Choroid plexus epithelial cell (primary cell): ENCODE measurements at regions not wholly inside any gene's neighbourhood (a gene's known extent, or its start where the extent isn't known, plus 50 kb on each side); places are given as distances from the start of the nearest gene placed in this dataset.
A peak's percentile ranks its signal among the peaks of the same experiment; 100 is the strongest.

Source experiments
- DNase-seq: peaks from one replicate; pipeline ENCODE4 v3.0.0-alpha.2; 2010; ENCODE audit warnings: low read depth
- H3K4me3 ChIP-seq: 2 replicates; pipeline ENCODE4 v1.5.1; 2011; ENCODE audit warnings: low read depth, mild to moderate bottlenecking, control low read depth, low read length, moderate library complexity
- TF ChIP-seq, protein P1 (sequence below): conservative IDR thresholded peaks from 2 replicates; pipeline ENCODE4 v1.5.1; 2011; ENCODE audit warnings: low read depth, mild to moderate bottlenecking, control low read depth, inconsistent platforms, low read length, moderate library complexity

DNA sequence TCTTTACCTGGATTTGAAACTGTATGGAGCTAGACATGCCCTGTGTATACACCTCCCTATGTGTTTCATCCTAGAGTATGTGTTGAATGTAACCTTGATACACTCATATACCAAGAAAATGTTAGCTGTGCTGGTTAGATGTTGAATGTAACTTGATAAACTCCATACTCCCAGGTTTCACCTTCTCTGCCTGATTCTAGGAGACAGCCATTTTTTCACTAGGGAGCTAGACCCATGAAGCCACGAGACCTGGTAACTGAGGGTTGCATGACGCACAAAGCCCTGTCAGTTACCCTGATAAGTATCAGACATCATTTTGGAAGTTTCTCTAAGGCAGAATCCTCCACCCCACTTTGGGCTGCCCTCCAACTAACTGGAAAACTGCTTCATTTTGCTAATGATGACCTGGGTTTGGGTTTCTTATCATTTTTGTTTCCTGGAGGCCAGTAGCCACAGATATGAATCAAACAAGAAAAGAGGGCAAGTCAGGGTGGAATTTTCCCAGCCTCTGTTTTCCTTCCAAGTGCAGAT lies 478.5 kb upstream of the KIF2A start:
- no peak for DNase-seq
- TF ChIP-seq, protein P1, sequence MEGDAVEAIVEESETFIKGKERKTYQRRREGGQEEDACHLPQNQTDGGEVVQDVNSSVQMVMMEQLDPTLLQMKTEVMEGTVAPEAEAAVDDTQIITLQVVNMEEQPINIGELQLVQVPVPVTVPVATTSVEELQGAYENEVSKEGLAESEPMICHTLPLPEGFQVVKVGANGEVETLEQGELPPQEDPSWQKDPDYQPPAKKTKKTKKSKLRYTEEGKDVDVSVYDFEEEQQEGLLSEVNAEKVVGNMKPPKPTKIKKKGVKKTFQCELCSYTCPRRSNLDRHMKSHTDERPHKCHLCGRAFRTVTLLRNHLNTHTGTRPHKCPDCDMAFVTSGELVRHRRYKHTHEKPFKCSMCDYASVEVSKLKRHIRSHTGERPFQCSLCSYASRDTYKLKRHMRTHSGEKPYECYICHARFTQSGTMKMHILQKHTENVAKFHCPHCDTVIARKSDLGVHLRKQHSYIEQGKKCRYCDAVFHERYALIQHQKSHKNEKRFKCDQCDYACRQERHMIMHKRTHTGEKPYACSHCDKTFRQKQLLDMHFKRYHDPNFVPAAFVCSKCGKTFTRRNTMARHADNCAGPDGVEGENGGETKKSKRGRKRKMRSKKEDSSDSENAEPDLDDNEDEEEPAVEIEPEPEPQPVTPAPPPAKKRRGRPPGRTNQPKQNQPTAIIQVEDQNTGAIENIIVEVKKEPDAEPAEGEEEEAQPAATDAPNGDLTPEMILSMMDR = no peak
- no peak overlapping the region for H3K4me3 ChIP-seq

- no peak overlapping the region for H3K4me3 ChIP-seq
- DNase-seq = no peak
- TF ChIP-seq, protein P1 = no peak
Observed at GRCh38 chr5:61828856-61829255, 477.1 kb upstream of the KIF2A start.

DNA sequence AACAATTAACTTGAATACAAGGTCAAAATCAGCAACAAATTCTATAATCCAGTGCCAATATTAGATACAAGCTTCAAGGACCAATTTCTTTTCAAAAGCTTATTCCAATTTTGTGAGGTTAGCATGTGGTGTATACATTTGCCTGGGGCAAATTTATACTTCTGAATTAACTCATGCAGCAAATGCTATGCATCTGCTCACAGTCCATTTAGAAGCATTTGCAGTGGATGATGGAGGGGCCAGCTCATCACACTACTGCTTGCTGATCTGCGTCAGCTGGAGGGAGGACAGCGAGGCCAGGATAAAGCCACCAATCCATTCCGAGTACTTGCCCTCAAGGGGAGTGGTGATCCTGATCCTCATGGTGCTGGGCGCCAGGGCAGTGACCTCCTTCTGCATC lies 474.3 kb upstream of the KIF2A start:
- TF ChIP-seq, protein P1 = no peak
- no peak for DNase-seq
- H3K4me3 ChIP-seq = no peak overlapping the region

- no peak overlapping the region for H3K4me3 ChIP-seq
- TF ChIP-seq, protein P1 = no peak
- no peak for DNase-seq
Observed at GRCh38 chr5:61837788-61838187, 468.2 kb upstream of the KIF2A start.

DNA sequence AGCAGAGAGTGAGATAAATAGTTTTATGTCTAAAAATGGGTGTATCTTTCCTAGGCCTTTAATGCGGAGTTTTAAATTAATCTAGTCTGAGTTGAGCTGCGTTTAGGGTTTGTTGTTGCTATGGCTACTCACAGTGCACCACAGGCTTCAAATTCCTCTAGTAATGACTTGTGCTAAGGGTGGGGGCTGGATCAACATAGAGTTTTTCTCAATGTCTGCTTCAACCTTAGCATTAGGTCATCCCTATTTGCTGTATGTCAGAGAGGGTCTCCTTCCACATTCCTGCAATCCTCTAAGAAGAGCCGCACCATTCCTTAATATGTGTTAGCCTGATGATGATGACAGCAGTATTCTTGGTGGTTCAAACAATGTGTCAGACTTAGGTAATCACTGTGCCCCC lies 465.6 kb upstream of the KIF2A start:
- H3K4me3 ChIP-seq = no peak overlapping the region
- TF ChIP-seq, protein P1 = no peak
- peak; percentile 8 for DNase-seq

GRCh38 chr5:61842840-61843239 lies 463.2 kb upstream of the KIF2A start:
- TF ChIP-seq, protein P1 = no peak
- no peak overlapping the region for H3K4me3 ChIP-seq
- no peak for DNase-seq

DNA sequence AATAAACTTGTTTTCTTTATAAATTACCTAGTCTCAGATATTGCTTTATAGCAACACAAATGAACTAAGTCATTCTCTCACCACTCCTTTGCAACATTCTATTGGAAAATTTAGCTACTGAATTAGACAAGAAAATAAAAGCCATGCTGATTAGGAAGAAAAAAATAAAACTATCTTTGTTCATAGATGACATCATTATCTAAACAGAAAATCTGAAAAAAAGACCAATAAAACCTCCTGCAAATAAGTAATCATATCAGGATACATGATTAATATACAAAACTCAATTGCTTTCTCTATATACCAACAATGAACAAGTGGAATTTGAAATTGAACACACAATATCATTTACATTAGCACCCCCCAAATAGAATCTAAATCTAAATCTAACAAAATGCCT lies 455.3 kb upstream of the KIF2A start:
- TF ChIP-seq, protein P1 = no peak

More for the DNA sequence above, 455.3 kb upstream of the KIF2A start:
- no peak for DNase-seq
- H3K4me3 ChIP-seq = no peak overlapping the region
